ENCODE measurements at regions not wholly inside any gene's neighbourhood (a gene's known extent, or its start where the extent isn't known, plus 50 kb on each side); places are given as distances from the start of the nearest gene placed in this dataset.

DNA sequence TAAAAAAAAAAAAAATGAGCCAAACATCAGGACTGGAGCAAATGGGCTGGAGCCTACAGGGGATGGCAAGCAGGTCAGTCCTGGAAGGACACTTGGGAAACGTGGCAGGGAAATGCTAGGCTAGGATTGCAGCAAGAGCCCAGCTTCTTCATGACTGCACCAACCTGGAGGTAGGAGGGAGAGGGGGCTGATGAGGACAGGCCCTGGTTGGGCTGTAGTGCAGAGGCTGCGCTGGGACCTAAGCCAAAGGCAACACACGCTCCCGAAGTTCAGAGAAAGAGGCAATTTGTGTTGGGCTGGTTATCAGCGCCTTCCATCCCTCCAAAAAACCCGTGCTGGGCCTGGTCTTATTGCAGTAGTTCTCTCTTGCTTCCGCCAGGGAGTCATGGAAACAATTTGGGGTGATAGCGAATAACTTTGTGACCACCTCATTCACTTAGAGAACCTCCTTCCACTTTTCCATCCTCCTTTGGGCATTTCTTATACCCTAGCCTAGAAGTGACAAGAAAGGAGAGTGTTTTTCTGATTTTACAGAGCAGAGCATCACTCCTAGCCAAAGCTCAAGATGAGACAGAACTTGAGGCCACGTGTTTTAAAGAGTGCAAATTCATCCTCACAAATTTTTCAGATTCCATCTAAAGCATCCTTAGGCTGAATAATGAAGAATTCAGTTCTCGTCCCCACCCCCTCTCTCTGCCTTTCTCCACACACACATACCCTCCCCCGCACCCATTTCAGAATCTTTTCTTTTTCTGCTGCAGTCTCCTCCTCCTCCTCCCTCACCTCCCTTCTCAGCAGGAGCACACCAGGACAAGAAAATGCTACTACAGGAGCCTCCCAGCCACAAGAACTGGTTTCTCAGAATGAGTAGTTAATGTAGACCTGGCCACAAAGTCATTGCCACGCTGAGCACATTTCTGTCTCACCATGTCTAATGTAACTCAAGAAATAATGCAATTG lies 61.3 kb upstream of the CALM2 start:
- TF ChIP-seq CTCF (IDR thresholded peaks at IDR 0.05; ENCODE audit: extremely low read depth in 1 of 2, insufficient read depth in 1 of 2, low read depth in 1 of 2, low read length in 2 of 2) (no peak), POLR2A (IDR thresholded peaks at IDR 0.05; ENCODE audit: low read depth, low read length) (no peak), POLR2AphosphoS5 (IDR thresholded peaks at IDR 0.05; ENCODE audit: insufficient read depth, low read depth, low read length) (no peak), EZH2 (IDR thresholded peaks at IDR 0.05; ENCODE audit: borderline replicate concordance, low read depth, low read length, severe bottlenecking) (no peak), GATA2 (IDR thresholded peaks at IDR 0.05; ENCODE audit: insufficient read depth, insufficient read length, low read depth, low read length) (no peak), JUN (IDR thresholded peaks at IDR 0.05; ENCODE audit: borderline replicate concordance, insufficient read depth, insufficient read length, low read depth) (no peak), MYC (IDR thresholded peaks at IDR 0.05; ENCODE audit: low read depth, low read length) (no peak)
- TF ChIP-seq, protein P1, sequence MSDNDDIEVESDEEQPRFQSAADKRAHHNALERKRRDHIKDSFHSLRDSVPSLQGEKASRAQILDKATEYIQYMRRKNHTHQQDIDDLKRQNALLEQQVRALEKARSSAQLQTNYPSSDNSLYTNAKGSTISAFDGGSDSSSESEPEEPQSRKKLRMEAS (IDR thresholded peaks at IDR 0.05; ENCODE audit: insufficient read depth, insufficient read length) = no peak
